Immature natural killer cell (primary cell): ENCODE measurements at regions not wholly inside any gene's neighbourhood (a gene's known extent, or its start where the extent isn't known, plus 50 kb on each side); places are given as distances from the start of the nearest gene placed in this dataset.

Experiments
- DNase-seq, 3 donors: peaks; one replicate each; pipeline ENCODE4 v3.0.0; 2022; ENCODE audit warnings: mixed read lengths in 1 of 3
- H3K27ac Mint-ChIP-seq, 6 donors: one replicate each; pipeline ENCODE4 v1.8.0; 2020; ENCODE audit warnings: mixed read lengths in 6 of 6, mild to moderate bottlenecking in 5 of 6, inconsistent platforms in 4 of 6, moderate library complexity in 3 of 6
- H3K27me3 Mint-ChIP-seq, 3 donors: one replicate each; pipeline ENCODE4 v1.8.0; 2020 to 2021; ENCODE audit warnings: low read depth in 3 of 3, mild to moderate bottlenecking in 3 of 3, mixed read lengths in 3 of 3, moderate library complexity in 3 of 3, inconsistent platforms in 1 of 3
- H3K36me3 Mint-ChIP-seq, 3 donors: one replicate each; pipeline ENCODE4 v1.8.0; 2020; ENCODE audit warnings: mixed read lengths in 3 of 3, inconsistent platforms in 2 of 3, mild to moderate bottlenecking in 2 of 3
- H3K4me1 Mint-ChIP-seq, 2 donors: one replicate each; pipeline ENCODE4 v1.8.0; 2020; ENCODE audit warnings: inconsistent platforms in 2 of 2, mild to moderate bottlenecking in 2 of 2, mixed read lengths in 2 of 2, moderate library complexity in 1 of 2
- H3K4me3 Mint-ChIP-seq, 5 donors: one replicate each; pipeline ENCODE4 v1.8.0; 2020; ENCODE audit warnings: mild to moderate bottlenecking in 5 of 5, mixed read lengths in 5 of 5, inconsistent platforms in 3 of 5, moderate library complexity in 3 of 5
- H3K9me3 Mint-ChIP-seq, 6 donors: one replicate each; pipeline ENCODE4 v1.8.0; 2020; ENCODE audit warnings: mild to moderate bottlenecking in 6 of 6, mixed read lengths in 6 of 6, inconsistent platforms in 4 of 6, moderate library complexity in 3 of 6

GRCh38 chr4:133719098-133719497 lies 482.5 kb downstream of the PABPC4L start:
- peaks cover 6 to 37% (median 18%) of the 10 kb centered on the region in 6 donors for H3K9me3 Mint-ChIP-seq
- no peaks in the 10 kb centered on the region for H3K36me3 Mint-ChIP-seq
- H3K4me1 Mint-ChIP-seq, result no peaks in the 10 kb centered on the region
- no peak overlapping the region for H3K27ac Mint-ChIP-seq
- H3K4me3 Mint-ChIP-seq, result no peak overlapping the region
- H3K27me3 Mint-ChIP-seq, result no peaks in the 10 kb centered on the region
- no peak for DNase-seq

DNA sequence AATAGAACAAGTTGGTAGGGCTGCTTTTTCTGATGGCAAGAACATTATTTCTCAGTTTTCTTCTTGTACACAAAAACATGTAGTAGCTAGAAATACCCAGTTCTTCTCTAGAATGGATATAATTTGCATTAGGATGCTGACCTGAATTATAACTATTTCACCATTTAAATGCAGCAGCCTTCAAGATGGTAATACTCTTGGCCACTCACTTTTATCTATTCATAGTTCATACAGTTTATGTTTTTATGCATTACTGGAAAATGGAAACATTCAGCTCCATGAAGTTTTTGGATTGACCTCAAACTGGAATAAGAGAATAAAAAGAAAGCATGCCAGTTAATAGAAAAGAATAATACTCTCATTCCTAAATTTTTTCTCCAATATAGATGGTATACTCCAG lies 487.4 kb downstream of the PABPC4L start:
- no peak for DNase-seq
- Mint-ChIP-seq H3K36me3 (no peaks in the 10 kb centered on the region), H3K27me3 (no peaks in the 10 kb centered on the region), H3K9me3 (peaks cover 5 to 46% (median 18%) of the 10 kb centered on the region in 6 donors), H3K4me3 (no peak overlapping the region), H3K4me1 (no peaks in the 10 kb centered on the region), H3K27ac (no peak overlapping the region)

GRCh38 chr4:133713340-133713739 lies 488.2 kb downstream of the PABPC4L start:
- no peak for DNase-seq
- no peaks in the 10 kb centered on the region for H3K27me3 Mint-ChIP-seq
- H3K36me3 Mint-ChIP-seq, result no peaks in the 10 kb centered on the region
- peaks cover 9 to 48% (median 18%) of the 10 kb centered on the region in 6 donors for H3K9me3 Mint-ChIP-seq
- no peak overlapping the region for H3K4me3 Mint-ChIP-seq
- no peak overlapping the region for H3K27ac Mint-ChIP-seq
- no peaks in the 10 kb centered on the region for H3K4me1 Mint-ChIP-seq

DNA sequence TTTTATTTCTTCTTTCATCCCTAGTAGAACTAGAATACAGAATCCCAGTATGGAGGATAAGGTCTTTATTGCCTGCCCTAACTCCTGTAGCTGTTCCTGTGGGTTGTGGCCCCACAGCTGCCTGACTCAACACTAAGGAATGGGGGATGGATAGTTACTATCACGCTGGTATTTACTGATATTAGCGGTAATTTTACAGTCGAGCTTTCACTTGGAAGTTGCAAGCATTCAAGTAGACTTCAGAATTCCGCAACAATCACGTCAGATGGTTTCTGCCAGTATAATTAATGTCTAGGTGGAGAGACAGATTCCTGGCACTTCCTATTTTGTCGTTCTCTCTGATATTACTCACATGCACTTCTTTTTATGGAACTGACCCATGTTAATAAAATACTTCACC lies 489.8 kb downstream of the PABPC4L start:
- Mint-ChIP-seq H3K4me1 (no peaks in the 10 kb centered on the region), H3K27me3 (no peaks in the 10 kb centered on the region), H3K36me3 (no peaks in the 10 kb centered on the region), H3K27ac (no peak overlapping the region), H3K4me3 (no peak overlapping the region), H3K9me3 (peaks cover 4 to 40% (median 14%) of the 10 kb centered on the region in 6 donors)
- no peak for DNase-seq

DNA sequence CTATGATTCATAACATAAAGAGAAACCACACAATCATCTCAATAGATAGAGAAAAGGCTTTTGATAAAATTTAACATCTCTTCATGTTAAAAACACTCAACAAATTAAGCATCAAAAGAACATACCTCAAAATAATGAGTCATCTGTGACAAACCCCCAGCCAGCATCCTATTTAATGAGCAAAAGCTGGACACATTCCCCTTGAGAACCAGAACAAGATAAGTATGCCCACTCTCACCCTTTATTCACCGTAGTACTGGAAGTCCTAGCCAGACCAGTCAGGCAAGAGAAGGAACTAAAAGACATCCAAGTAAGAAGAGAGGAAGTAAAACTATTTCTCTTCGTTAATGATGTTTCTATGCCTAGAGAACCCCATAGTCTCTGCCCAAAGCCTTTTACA lies 507.2 kb downstream of the PABPC4L start:
- Mint-ChIP-seq H3K9me3 (peaks cover 11 to 49% (median 34%) of the 10 kb centered on the region in 6 donors), H3K4me1 (no peaks in the 10 kb centered on the region), H3K27ac (no peak overlapping the region), H3K27me3 (no peaks in the 10 kb centered on the region), H3K36me3 (no peaks in the 10 kb centered on the region), H3K4me3 (no peak overlapping the region)
- no peak for DNase-seq

- Mint-ChIP-seq H3K9me3 (peaks cover 8 to 47% (median 36%) of the 10 kb centered on the region in 6 donors), H3K27ac (no peak overlapping the region), H3K4me1 (no peaks in the 10 kb centered on the region), H3K27me3 (peaks cover 0 to 1% (median 0%) of the 10 kb centered on the region in 3 donors), H3K36me3 (no peaks in the 10 kb centered on the region), H3K4me3 (no peak overlapping the region)
- no peak for DNase-seq
Measured at GRCh38 chr4:133683967-133684366, 517.6 kb downstream of the PABPC4L start.

DNA sequence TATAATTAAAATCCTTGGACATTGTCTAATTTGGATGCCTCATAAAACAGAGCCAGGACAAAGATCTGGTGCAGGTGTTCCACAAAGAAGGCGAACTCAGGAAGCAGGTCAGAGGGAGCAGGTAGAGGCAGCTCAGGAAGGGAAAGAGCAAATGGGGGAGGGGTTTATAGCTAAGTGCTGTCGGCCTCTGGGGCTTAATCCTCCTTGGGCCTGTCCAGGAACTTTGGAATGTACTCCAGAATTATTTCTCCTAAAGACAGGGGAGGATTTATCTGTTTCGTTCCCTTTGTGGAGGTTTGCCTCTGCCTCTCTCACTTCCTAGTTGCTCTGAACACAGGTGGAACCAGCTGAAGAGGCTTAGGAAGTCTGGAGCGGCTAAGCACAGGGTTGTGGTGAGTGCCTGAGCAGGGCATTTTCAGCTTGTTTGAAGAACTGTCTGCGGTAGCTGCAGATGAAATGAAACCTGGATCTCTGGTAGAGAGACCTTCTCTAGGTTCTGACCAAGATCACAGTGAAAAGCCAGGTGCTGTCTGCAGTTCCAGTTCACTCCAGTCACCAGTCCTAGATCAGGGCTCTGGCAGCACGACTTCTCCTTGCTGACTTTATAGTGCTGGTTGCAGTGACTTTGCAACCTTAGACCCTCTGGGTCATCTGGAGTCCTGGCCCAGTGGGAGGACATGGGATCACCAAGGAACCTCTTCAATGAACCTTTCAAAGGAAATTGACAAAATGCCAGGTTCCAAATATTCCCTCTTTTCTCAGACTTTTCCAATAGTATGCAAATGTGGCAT lies 519.2 kb downstream of the PCDH10 start:
- no peak overlapping the region for H3K4me3 Mint-ChIP-seq

DNA sequence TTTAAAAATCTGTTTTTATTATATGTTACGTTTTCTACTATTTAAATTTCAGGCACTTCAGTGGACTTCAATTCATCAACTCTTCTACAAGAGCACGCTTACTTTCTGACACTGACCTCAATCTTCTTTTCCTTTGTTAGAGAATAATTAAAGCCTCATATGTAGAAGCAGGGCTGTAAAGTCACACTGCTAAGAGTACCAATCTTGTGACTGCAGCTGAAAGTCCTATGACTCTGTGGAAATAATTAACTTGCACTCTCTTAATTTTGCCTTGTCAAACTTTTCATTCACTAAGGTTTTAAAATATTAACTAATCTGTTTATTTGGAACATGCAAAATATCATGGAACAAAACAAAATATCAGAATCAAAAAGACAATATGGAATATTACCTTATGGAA lies 498.1 kb downstream of the PCDH10 start:
- Mint-ChIP-seq H3K4me3 (no peak overlapping the region), H3K9me3 (peaks cover 6 to 37% (median 13%) of the 10 kb centered on the region in 6 donors), H3K27ac (no peak overlapping the region), H3K4me1 (no peaks in the 10 kb centered on the region), H3K27me3 (no peaks in the 10 kb centered on the region), H3K36me3 (no peaks in the 10 kb centered on the region)
- no peak for DNase-seq

More for the DNA sequence above, 519.2 kb downstream of the PCDH10 start:
- Mint-ChIP-seq H3K4me1 (no peaks in the 10 kb centered on the region), H3K27me3 (peaks cover 0 to 1% (median 0%) of the 10 kb centered on the region in 3 donors), H3K27ac (no peak overlapping the region), H3K36me3 (no peaks in the 10 kb centered on the region), H3K9me3 (peaks cover 0 to 13% (median 4%) of the 10 kb centered on the region in 6 donors)
- no peak for DNase-seq

DNA sequence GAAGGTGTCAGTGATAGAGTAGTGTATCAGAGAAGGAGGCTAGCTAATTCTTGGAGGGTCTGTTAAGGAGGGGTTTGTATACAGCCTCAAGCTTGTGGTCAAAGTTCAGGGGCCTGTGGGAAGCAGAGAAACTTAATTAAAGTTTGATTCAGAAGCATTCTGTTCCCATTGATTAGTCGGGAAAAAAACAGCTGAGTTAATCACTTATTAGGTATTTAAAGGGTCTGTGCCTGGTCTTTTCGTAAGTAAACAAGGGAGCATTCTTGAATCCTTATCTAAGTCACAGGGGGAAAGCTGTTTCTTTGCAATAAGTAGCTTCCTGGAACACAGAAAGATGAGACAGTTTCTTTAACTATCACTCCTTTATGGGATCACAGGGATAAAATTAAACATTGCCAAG lies 492.1 kb downstream of the PCDH10 start:
- no peak overlapping the region for H3K27ac Mint-ChIP-seq
- peaks cover 0 to 3% (median 0%) of the 10 kb centered on the region in 3 donors for H3K27me3 Mint-ChIP-seq
- H3K36me3 Mint-ChIP-seq, result no peaks in the 10 kb centered on the region
- DNase-seq, result no peak
- no peak overlapping the region for H3K4me3 Mint-ChIP-seq
- H3K4me1 Mint-ChIP-seq, result no peaks in the 10 kb centered on the region
- H3K9me3 Mint-ChIP-seq, result peaks cover 2 to 35% (median 11%) of the 10 kb centered on the region in 6 donors

DNA sequence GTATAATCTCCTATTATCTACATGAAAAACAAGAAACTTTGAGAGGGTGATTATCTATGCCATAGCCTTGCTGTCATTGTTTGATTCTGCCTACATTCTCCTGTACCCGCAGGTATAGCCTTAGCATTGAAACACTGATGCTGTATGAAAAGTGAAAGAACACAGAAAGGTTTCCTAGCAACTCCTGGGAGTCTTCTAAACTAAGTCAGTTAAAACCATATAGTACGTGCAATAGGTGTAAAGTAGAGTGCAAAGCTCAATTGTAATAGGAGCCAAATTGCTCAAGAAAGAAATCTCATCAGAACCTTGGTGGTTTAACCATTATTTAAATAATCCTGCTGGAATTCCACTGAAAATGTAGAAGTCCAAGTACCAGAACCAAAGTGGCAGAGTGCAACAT lies 489.7 kb downstream of the PCDH10 start:
- Mint-ChIP-seq H3K9me3 (peaks cover 7 to 23% (median 14%) of the 10 kb centered on the region in 6 donors), H3K27ac (no peak overlapping the region), H3K4me3 (no peak overlapping the region)

DNA sequence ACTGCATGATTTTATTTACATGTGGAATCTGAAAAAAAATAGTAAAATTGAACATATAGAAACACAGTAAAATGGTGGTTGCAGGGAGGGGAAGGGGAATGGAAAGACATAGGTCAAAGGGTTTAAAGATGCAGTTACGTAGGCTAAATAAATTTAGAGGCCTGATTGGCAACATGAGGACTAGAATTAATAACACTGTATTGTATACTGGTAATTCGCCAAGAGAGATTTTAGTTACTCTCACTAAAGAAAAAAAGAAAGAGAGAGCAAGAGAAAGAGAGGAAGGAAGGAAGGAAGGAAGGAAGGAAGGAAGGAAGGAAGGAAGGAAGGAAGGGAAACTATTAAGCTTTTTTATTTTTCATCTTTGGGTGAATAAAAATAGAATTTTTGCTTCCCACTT lies 488.1 kb downstream of the PCDH10 start:
- no peak for DNase-seq
- Mint-ChIP-seq H3K36me3 (no peaks in the 10 kb centered on the region), H3K4me3 (no peak overlapping the region), H3K9me3 (peaks cover 4 to 20% (median 14%) of the 10 kb centered on the region in 6 donors), H3K27me3 (peaks cover 0 to 7% (median 0%) of the 10 kb centered on the region in 3 donors), H3K27ac (no peak overlapping the region), H3K4me1 (no peaks in the 10 kb centered on the region)

More for the DNA sequence above, 489.7 kb downstream of the PCDH10 start:
- H3K36me3 Mint-ChIP-seq, result no peaks in the 10 kb centered on the region
- no peak for DNase-seq
- H3K4me1 Mint-ChIP-seq, result no peaks in the 10 kb centered on the region
- H3K27me3 Mint-ChIP-seq, result peaks cover 0 to 7% (median 0%) of the 10 kb centered on the region in 3 donors

- H3K27me3 Mint-ChIP-seq, result peaks cover 0 to 2% (median 0%) of the 10 kb centered on the region in 3 donors
- peaks cover 4 to 36% (median 13%) of the 10 kb centered on the region in 6 donors for H3K9me3 Mint-ChIP-seq
- H3K36me3 Mint-ChIP-seq, result no peaks in the 10 kb centered on the region
- DNase-seq, result no peak
- no peak overlapping the region for H3K27ac Mint-ChIP-seq
- H3K4me3 Mint-ChIP-seq, result no peak overlapping the region
- H3K4me1 Mint-ChIP-seq, result no peaks in the 10 kb centered on the region
Measured at GRCh38 chr4:133624744-133625143, 475.6 kb downstream of the PCDH10 start.

DNA sequence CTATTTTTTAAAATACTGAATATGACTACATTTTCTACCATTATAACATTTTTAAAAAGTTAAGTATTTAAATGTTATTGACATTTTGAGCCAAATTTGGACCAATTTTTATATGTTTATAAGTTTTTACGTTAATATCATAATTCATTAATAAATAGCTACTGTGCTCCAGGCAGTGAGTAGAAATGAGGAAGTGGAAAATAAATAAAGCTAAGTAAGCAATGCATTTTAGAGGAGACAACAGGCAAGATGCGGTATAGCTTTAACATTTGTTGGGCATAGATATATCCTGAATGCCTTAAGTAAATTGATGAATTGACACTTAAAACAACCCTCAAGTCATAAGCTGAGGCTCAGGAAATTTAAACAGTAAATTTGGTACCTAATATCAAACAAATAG lies 474.8 kb downstream of the PCDH10 start:
- no peaks in the 10 kb centered on the region for H3K4me1 Mint-ChIP-seq
- no peaks in the 10 kb centered on the region for H3K36me3 Mint-ChIP-seq
- H3K27me3 Mint-ChIP-seq, result peaks cover 0 to 2% (median 0%) of the 10 kb centered on the region in 3 donors
- H3K4me3 Mint-ChIP-seq, result no peak overlapping the region
- DNase-seq, result no peak
- no peak overlapping the region for H3K27ac Mint-ChIP-seq
- H3K9me3 Mint-ChIP-seq, result peaks cover 4 to 34% (median 13%) of the 10 kb centered on the region in 6 donors

DNA sequence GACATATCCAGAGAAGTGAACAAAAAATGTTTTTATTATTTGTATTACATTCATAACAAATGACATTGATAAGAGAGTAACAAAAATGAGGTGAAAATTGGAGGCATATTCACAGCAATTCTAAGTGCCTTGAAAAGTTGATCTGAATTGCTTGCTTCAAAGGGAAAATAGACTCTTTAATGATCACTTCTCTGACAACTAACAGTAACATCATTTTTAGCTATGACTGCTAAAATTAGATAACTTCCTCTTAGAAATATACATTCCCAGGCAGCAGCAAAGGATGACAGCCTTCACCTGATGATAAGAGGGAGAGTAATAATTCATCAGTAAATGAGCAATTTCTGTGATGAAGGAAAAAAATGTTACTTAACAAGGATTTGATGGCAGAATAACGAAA lies 472.5 kb downstream of the PCDH10 start:
- peaks cover 0 to 2% (median 0%) of the 10 kb centered on the region in 3 donors for H3K27me3 Mint-ChIP-seq
- no peak for DNase-seq
- H3K4me1 Mint-ChIP-seq, result no peaks in the 10 kb centered on the region
- H3K9me3 Mint-ChIP-seq, result peaks cover 5 to 40% (median 12%) of the 10 kb centered on the region in 6 donors
- no peak overlapping the region for H3K4me3 Mint-ChIP-seq
- no peaks in the 10 kb centered on the region for H3K36me3 Mint-ChIP-seq
- H3K27ac Mint-ChIP-seq, result no peak overlapping the region

GRCh38 chr4:133620555-133620954 lies 471.5 kb downstream of the PCDH10 start:
- no peak for DNase-seq
- H3K9me3 Mint-ChIP-seq, result peaks cover 6 to 43% (median 11%) of the 10 kb centered on the region in 6 donors
- H3K36me3 Mint-ChIP-seq, result no peaks in the 10 kb centered on the region
- H3K27me3 Mint-ChIP-seq, result peaks cover 0 to 2% (median 0%) of the 10 kb centered on the region in 3 donors
- no peak overlapping the region for H3K4me3 Mint-ChIP-seq
- H3K4me1 Mint-ChIP-seq, result no peaks in the 10 kb centered on the region
- no peak overlapping the region for H3K27ac Mint-ChIP-seq
